Activated T-cell treated with anti-CD3 and anti-CD28 coated beads for 4 hours (primary cell): ENCODE measurements at regions not wholly inside any gene's neighbourhood (a gene's known extent, or its start where the extent isn't known, plus 50 kb on each side); places are given as distances from the start of the nearest gene placed in this dataset.
"Not testable (repeated sequence)": the region's sequence is repeated elsewhere in the genome, so short reads cannot be mapped to it uniquely, and the experiment has no call there.

Experiments
- DNase-seq: peaks from one replicate; pipeline ENCODE4 v3.0.0-alpha.2; 2020

GRCh38 chr10:28393956-28394568, 91.2 kb upstream of the MPP7 start:
- peak; percentile 47 for DNase-seq

GRCh38 chr10:28396331-28396730, 93.5 kb upstream of the MPP7 start:
- DNase-seq: no peak

- DNase-seq: no peak
Observed at GRCh38 chr10:28397229-28397628, 94.4 kb upstream of the MPP7 start.

- no peak for DNase-seq
Observed at GRCh38 chr10:28400176-28400575, 97.3 kb upstream of the MPP7 start.

DNA sequence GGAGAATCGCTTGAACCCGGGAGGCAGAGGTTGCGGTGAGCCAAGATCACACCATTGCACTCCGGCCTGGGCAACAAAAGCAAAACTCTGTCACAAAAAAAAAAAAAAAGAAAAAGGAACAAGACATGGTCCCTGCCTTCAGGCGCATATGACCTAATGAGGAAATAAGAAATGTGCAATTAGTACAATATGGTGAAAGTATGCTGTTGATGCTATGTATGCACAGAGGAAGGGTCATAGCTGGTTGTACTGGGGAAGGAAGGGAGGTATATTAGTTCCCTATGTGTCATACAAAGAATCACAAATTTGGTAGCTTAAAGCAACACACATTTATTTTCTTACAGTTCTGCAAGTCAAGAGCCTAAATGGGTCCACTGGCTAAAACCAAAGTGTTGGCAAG, 97.8 kb upstream of the MPP7 start:
- no peak for DNase-seq

DNA sequence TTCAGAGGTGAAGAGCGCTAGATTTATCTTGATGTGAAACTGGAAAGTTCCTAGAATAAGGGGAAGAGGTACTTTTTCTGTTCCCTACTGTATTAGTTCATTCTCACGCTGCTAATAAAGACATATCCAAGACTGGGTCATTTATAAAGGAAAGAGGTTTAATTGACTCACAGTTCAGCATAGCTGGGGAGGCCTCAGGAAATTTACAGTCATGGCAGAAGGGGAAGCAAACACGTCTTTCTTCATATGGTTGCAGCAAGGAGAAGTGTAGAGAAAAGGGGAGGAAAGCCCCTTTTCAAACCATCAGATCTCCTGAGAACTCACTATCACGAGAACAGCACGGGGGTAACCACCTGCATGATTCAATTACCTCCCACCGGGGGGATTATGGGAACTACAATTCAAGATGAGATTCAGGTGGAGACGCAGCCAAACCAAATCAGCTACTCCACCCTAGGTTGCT, 99.8 kb upstream of the MPP7 start:
- DNase-seq: not testable (repeated sequence)

DNA sequence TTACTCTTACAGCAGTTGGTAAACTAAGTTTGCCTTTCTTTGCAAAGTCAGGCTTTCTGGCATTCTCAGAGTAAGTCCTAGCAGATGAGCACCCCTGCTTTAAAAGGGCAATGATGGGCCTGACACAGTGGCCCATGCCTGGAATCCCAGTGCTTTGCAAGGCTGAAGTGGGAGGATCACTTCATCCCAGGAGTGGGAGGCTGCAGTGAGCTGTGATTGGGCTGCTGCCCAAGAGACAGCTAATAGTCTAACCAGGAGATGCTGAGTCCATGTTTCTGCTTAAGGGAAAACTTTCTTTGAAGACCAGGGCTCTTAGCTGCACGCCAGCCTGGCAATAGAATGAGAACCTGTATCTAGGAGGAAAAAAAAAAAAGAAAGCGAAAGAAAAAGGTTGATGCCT, 100.2 kb upstream of the MPP7 start:
- DNase-seq: no peak

GRCh38 chr10:28408237-28408777, 105.4 kb upstream of the MPP7 start:
- no peak for DNase-seq

- DNase-seq: no peak
Observed at GRCh38 chr10:28410420-28411135, 107.7 kb upstream of the MPP7 start.

DNA sequence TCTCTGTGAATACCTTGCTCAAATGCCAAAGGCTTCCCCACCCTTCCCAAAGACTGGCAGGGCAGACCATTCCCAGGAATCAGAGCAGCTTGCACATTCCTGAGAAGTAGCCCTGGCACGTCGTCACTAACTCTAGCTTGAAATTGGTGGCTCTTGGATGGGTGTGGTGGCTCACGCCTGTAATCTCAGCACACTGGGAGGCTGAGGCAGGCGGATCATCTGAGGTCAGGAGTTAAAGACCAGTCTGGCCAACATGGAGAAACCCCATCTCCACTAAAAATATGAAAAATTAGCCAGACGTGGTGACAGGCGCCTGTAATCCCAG, 108.2 kb upstream of the MPP7 start:
- DNase-seq: no peak

GRCh38 chr10:28411648-28412047, 108.8 kb upstream of the MPP7 start:
- DNase-seq: no peak

GRCh38 chr10:28418069-28418468, 114.8 kb upstream of the WAC start:
- no peak for DNase-seq

- no peak for DNase-seq
Observed at GRCh38 chr10:28425422-28425821, 107.5 kb upstream of the WAC start.

DNA sequence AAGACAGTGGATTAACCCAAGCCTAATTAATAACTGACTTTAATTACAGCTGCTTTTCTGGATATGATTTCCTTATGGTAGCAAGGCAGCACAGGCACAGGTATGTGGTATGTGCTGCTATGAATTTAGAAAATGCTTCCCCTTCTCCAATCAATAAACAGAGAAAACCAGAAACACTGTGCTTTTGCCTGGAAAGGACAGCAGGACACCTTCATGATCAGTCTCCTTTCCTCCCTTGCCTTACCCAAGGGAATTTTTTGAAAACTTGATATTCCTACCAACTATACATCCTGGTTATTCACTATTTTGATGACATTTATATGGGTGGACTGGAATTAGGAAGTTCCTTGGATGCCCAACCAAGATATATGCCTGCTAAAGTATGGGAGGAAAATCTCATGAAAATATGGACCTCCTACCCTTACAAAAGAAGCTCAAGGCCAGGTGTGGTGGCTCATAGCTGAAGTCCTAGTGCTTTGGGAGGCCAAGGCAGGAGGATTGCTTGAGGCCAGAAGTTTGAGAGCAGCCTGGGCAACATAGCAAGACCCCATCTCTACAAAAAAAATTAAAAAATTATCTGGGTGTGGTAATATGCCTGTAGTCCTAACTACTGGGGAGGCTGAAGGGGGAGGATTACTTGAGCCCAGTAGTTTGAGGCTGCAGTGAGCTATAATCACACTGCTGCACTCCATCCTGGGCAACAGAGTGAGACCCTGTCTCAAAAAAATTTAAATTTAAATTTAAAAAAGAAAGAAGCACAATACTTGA, 106.3 kb upstream of the WAC start:
- no peak for DNase-seq

GRCh38 chr10:28427376-28427775, 105.5 kb upstream of the WAC start:
- DNase-seq: no peak

- no peak for DNase-seq
Observed at GRCh38 chr10:28429045-28429444, 103.9 kb upstream of the WAC start.

- no peak for DNase-seq
Observed at GRCh38 chr10:28429573-28430216, 103.2 kb upstream of the WAC start.

DNA sequence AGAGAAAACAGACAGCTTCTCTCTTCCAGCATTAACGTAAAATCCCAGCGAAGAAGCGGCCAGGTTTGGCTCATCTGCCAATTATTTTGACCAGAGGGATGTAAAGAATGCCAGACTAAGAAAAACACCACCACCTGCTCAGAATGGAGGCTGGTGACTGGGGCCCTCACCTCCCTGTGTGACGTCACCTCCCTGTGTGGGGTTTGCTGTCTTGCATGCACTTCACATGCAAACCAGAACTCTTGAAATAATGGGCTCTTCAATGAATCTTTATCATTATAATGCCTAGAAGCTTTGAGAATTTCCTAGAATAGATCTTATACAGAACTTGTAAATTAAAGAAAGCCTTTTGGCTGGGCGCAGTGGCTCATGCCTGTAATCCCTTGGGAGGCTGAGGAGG, 101.8 kb upstream of the WAC start:
- DNase-seq: no peak

- DNase-seq: peak; percentile 1
Observed at GRCh38 chr10:28432210-28432676, 100.7 kb upstream of the WAC start.

DNA sequence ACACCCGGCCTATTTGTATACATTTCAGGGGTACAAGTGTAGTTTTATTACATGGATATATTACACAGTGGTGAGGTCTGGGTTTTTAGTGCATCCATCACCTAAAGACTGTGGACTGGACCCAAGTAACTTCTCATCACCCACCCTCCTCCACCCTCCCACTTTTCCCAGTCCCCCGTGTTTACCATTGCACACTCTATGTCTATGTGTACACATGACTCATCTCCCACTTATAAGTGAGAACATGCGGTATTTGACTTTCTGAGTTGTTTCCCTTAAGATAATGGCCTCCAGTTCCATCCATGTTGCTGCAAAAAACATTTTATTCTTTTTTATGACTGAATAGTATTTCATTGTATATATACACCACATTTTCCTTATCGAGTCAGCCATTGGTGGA, 98.9 kb upstream of the WAC start:
- DNase-seq: no peak

DNA sequence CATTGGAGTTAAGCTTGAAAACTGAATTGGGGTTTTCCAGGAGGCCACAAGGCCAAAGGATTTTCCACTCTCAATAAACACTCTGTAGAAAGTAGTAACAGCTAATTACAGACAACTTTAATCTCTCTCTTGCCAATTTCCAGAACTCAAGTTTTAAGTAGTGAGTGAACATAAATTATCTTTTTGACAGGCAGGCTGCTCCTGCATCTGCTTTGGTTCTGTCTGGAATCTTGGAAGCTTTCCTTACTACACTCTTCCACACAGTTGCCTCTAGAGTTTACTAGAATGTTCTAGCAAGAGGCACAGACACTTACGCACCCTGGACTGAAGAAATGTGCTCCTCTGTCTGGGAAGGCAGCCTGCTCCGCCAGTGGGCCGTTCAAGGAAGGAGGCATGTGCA, 90.5 kb upstream of the WAC start:
- no peak for DNase-seq

DNA sequence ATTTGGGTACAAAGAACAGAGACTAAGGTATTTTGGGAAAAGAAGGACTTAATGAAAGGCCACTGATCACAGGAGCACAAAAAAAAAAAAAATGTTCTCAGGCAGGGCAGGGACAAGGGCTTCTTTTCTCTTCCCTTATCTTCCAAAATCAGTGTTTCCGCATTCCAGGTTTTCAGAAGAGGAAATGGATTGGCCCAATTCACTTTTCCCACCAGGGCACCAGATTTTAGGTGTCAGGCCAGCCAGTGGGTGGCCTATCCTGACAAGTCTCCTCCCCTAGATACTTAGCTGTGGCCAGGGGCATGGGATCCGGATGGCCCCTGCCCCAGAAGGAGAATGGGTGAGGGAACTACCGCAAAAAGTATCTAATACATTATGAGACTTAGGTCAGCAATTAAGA, 88.9 kb upstream of the WAC start:
- no peak for DNase-seq

GRCh38 chr10:28445516-28445915, 87.4 kb upstream of the WAC start:
- no peak for DNase-seq
